Spleen (tissue), 7 donors: ENCODE measurements at regions not wholly inside any gene's neighbourhood (a gene's known extent, or its start where the extent isn't known, plus 50 kb on each side); places are given as distances from the start of the nearest gene placed in this dataset.

ENCODE experiments used
- CTCF ChIP-seq, 11 experiments: fragments of 200-600 bp in 7 of 11; fragments of 450-650 bp in 4 of 11; sonication (generic) in 4 of 11; IDR thresholded peaks in 8 of 11; conservative IDR thresholded peaks in 3 of 11; 1 replicate in 7 of 11; 2 replicates in 4 of 11; pipeline versions ENCODE4 v1.4.0 to v1.8.0; 2016 to 2021; ENCODE audit warnings: antibody characterized with exemption in 11 of 11, inconsistent platforms in 4 of 11, mild to moderate bottlenecking in 1 of 11
- POLR2A ChIP-seq, 3 donors: fragments of 450-650 bp; IDR thresholded peaks; one replicate each; pipeline ENCODE4 v1.5.1; 2017; ENCODE audit warnings: antibody characterized with exemption in 3 of 3, mild to moderate bottlenecking in 1 of 3
- donor health status: DM: no; HTN: no; CAD: no; lungs with moderate emphysema.
- donor health status: DM: no; HTN: no; CAD: no.
- donor health status: DM: no; HTN: no; CAD: no.

DNA sequence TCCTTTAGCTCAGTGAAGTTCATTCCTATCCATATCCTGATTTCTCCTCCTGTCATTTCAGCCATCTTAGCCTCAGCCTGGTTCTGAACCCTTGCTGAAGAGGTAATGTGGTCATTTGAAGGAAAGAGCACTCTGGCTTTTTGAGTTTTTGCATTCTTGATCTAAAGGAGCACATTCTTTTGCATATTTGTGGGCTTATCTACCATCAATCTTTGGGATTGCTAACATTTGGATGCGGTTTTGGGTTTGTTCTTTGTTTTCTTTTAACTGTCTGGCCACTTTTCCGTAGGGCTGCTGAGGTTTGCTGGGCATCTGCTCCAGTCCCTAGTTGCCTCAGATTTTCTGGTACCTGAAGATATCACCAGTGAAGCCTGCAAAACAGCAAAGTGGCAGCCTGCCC lies 238.3 kb downstream of the EPM2A start:
- no peak for TF ChIP-seq CTCF (IDR thresholded peaks at IDR 0.05 in 8 of 11, conservative IDR thresholded peaks at IDR 0.05 in 3 of 11)
- no peak for TF ChIP-seq POLR2A (IDR thresholded peaks at IDR 0.05)
